ENCODE measurements at regions not wholly inside any gene's neighbourhood (a gene's known extent, or its start where the extent isn't known, plus 50 kb on each side); places are given as distances from the start of the nearest gene placed in this dataset.

DNA sequence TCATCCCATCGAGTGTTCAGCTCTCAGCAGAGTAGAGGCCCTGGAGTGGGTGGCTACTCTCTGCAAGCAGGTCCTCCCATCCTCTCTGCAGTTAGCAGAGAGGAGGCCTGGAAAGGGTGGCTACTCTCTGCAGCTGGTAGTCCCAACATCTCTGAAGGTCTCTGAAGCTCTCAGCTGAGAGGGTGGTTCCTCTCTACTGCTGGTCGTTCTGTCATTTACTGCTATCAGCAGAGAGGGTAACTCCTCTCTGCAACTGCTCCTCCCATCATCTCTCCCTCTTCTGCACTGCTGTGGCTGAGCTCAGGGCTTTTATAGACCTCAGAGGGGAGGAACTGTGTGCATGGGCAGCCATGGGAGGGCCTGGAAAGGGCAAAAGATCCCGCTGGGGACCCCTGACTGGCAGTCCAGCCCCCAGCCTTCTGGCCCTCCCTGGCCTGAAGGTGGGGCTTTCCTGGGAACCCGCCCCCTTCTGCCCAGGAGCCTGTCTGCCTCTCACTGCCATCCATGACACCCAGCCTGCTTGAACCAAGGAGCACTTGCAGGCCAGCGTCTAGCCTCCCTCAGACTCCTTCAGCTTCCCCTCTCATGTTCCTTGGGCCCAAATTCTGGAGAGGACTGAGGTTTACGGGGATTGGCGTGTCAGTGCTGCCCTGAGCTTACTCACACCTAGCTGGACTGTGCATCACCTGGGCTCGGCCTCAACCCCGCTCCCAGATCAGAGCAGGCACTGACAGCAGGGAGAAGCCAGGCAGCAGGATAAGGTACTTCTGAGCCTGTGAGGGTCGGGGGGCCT lies 898.3 kb upstream of the NEGR1 start:
- no peak overlapping the region for H3K4me3 Mint-ChIP-seq
- no peaks in the 10 kb centered on the region for H3K27me3 Mint-ChIP-seq (ENCODE audit: low read depth)
- TF ChIP-seq, protein P1, sequence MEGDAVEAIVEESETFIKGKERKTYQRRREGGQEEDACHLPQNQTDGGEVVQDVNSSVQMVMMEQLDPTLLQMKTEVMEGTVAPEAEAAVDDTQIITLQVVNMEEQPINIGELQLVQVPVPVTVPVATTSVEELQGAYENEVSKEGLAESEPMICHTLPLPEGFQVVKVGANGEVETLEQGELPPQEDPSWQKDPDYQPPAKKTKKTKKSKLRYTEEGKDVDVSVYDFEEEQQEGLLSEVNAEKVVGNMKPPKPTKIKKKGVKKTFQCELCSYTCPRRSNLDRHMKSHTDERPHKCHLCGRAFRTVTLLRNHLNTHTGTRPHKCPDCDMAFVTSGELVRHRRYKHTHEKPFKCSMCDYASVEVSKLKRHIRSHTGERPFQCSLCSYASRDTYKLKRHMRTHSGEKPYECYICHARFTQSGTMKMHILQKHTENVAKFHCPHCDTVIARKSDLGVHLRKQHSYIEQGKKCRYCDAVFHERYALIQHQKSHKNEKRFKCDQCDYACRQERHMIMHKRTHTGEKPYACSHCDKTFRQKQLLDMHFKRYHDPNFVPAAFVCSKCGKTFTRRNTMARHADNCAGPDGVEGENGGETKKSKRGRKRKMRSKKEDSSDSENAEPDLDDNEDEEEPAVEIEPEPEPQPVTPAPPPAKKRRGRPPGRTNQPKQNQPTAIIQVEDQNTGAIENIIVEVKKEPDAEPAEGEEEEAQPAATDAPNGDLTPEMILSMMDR (IDR thresholded peaks at IDR 0.05; ENCODE audit: unreplicated experiment in 3 of 3) = no peak
- H3K36me3 Mint-ChIP-seq (ENCODE audit: low read depth) = no peaks in the 10 kb centered on the region
- H3K9me3 Mint-ChIP-seq = no peaks in the 10 kb centered on the region
- no peaks in the 10 kb centered on the region for H3K4me1 Mint-ChIP-seq
- no peak overlapping the region for H3K27ac Mint-ChIP-seq

DNA sequence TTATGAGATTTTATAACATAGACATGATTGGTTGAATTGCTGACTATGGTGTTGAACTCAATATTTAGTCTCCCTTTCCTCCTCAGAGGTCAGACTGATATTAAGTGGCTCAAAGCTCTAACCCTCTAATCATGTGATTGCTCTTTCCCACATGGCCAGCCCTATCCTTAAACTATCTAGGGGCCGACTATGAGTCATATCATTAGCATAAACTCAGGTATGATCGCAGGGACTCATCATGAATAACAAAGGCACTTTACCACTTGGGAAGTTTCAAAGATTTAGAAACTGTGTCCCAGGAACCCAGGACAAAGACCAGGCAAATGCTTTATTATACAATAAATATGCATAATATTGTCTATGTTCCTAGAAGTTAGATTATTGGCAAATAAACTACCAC lies 894.6 kb upstream of the NEGR1 start:
- Mint-ChIP-seq H3K27ac (no peak overlapping the region), H3K27me3 (ENCODE audit: low read depth) (no peaks in the 10 kb centered on the region), H3K4me3 (no peak overlapping the region), H3K9me3 (no peaks in the 10 kb centered on the region), H3K4me1 (no peaks in the 10 kb centered on the region), H3K36me3 (ENCODE audit: low read depth) (no peaks in the 10 kb centered on the region)
- TF ChIP-seq, protein P1 (IDR thresholded peaks at IDR 0.05; ENCODE audit: unreplicated experiment in 3 of 3) = no peak

DNA sequence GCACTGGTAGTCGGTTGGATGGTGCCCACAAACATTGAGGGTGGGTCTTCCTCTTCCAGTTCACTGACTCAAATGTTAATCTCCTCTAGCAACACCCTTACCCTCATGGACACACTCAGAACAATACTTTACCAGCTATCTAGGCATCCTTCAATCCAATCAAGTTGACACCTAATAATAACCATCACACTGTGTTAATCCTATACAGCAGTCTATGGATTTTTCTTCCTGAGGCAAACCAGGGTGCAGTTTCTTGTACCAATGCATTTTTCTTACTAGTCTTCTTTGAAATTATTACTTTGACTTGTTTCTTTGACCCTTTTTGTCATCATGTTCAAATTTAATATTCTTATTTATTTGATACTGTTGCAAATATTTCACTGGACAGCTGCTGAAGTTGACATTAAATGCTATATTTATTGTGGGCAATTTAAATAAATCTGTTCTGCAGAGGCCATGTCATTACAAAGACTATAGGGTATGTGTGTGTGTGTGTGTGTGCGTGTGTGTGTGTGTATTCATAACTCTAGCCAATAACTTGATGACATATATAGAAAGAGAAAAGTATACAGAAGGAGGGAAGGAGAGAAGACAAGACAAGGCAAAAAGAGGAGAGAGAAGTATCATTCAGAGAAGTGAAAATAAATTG lies 884.8 kb upstream of the NEGR1 start:
- no peaks in the 10 kb centered on the region for H3K9me3 Mint-ChIP-seq
- H3K4me1 Mint-ChIP-seq = no peaks in the 10 kb centered on the region
- TF ChIP-seq, protein P1 (IDR thresholded peaks at IDR 0.05; ENCODE audit: unreplicated experiment in 3 of 3) = no peak

DNA sequence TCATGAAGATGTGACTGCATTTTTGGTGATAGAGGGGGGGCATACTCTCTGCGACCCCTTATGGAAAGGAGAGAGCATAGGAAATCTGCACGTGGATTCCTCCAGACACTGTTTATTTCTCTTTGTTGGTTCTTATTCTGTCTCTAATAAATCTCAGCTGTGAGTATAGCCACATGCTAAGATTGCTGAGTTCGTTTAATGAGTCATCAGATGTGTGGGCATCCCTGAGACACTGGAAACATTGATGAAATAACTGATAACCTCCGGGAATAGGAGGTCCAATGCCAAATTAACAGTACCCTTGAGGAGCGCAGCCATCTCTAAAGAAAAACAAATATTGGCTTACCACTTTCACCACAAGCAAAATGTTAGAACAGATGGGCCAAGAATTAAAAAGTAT lies 880.2 kb upstream of the NEGR1 start:
- no peaks in the 10 kb centered on the region for H3K4me1 Mint-ChIP-seq
- TF ChIP-seq, protein P1 (IDR thresholded peaks at IDR 0.05; ENCODE audit: unreplicated experiment in 3 of 3) = no peak
- no peak overlapping the region for H3K27ac Mint-ChIP-seq
- no peaks in the 10 kb centered on the region for H3K36me3 Mint-ChIP-seq (ENCODE audit: low read depth)
- H3K27me3 Mint-ChIP-seq (ENCODE audit: low read depth) = no peaks in the 10 kb centered on the region
- no peaks in the 10 kb centered on the region for H3K9me3 Mint-ChIP-seq
- no peak overlapping the region for H3K4me3 Mint-ChIP-seq

More for the DNA sequence above, 884.8 kb upstream of the NEGR1 start:
- Mint-ChIP-seq H3K27me3 (ENCODE audit: low read depth) (no peaks in the 10 kb centered on the region), H3K27ac (no peak overlapping the region), H3K36me3 (ENCODE audit: low read depth) (no peaks in the 10 kb centered on the region), H3K4me3 (no peak overlapping the region)

DNA sequence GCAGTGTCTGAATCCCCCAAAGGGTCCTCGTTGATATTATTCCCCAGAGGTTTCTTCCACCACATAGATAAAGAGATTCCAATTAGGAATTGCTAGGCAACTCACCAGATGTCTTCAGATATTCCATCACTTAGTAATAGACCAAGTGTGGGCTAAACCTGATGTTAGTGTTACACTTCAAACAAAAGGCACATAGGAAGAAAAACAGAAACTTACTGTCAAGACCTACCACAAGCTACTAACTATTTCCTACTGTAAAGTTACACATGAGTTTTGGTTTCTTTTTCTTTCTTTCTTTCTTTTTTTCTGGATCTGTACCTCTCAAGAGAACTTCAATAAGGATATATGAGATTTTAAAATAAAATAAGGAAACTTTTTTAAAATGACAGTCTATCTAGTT lies 879.1 kb upstream of the NEGR1 start:
- Mint-ChIP-seq H3K27ac (no peak overlapping the region), H3K27me3 (ENCODE audit: low read depth) (no peaks in the 10 kb centered on the region), H3K4me1 (no peaks in the 10 kb centered on the region), H3K9me3 (no peaks in the 10 kb centered on the region), H3K36me3 (ENCODE audit: low read depth) (no peaks in the 10 kb centered on the region), H3K4me3 (no peak overlapping the region)
- TF ChIP-seq, protein P1 (IDR thresholded peaks at IDR 0.05; ENCODE audit: unreplicated experiment in 3 of 3) = no peak

All from nephron (organoid).